ENCODE measurements at regions not wholly inside any gene's neighbourhood (a gene's known extent, or its start where the extent isn't known, plus 50 kb on each side); places are given as distances from the start of the nearest gene placed in this dataset.
"Not testable (repeated sequence)": the region's sequence is repeated elsewhere in the genome, so short reads cannot be mapped to it uniquely, and the experiment has no call there.

DNA sequence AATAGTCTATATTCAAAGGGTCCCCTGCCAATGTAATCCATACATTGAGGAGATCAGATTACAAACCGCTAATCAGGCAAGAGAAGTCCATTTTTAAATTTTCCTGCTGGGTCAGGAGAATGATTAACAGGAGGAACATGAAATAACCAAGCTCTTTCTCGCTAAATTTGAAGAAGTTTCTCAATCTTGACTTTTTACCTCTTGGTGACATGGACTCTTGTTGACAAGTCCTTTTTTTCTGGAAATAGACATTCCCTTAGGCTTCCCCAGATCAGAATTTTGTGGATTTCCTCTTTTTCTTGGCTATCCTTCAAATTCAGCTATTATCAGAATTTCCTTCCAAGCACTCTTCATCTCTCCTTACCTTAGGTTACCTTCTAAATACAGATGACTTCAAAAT, 153.0 kb upstream of the LRATD1 start:
- Mint-ChIP-seq H3K27me3 (ENCODE audit: low read depth) (no peaks in the 10 kb centered on the region), H3K36me3 (ENCODE audit: low read depth) (no peaks in the 10 kb centered on the region), H3K9me3 (peaks cover 7% of the 10 kb centered on the region), H3K4me3 (no peak overlapping the region), H3K27ac (no peak overlapping the region), H3K4me1 (ENCODE audit: low read depth) (no peaks in the 10 kb centered on the region)
- intact Hi-C loops (cut with micrococcal nuclease) = no loop called here
- CTCF ChIA-PET = no interaction called here
- DNase-seq = no peak

DNA sequence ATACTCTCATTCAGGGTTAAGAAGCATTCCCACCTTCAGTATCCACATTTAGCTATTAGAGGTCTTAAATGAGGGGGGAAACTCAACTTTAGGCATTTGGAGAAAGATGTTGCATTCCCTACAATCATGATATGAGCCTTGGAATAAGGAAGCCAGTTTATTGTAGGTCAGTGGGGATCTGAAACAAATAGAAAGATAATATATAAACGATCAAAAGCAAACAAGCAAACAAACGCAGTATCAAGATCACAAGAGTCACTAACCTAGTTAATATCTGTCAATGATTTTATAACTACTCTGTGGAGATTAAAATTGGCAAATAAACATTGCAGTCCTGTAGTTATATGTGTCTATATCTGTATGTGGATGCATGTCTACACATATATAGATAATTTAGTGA, 152.4 kb upstream of the LRATD1 start:
- no peak for DNase-seq
- CTCF ChIA-PET = no interaction called here
- no peaks in the 10 kb centered on the region for H3K36me3 Mint-ChIP-seq (ENCODE audit: low read depth)
- H3K4me1 Mint-ChIP-seq (ENCODE audit: low read depth) = no peaks in the 10 kb centered on the region
- no peak overlapping the region for H3K27ac Mint-ChIP-seq
- H3K9me3 Mint-ChIP-seq = peaks cover 7% of the 10 kb centered on the region
- H3K4me3 Mint-ChIP-seq = no peak overlapping the region
- intact Hi-C loops (cut with micrococcal nuclease) = no loop called here
- no peaks in the 10 kb centered on the region for H3K27me3 Mint-ChIP-seq (ENCODE audit: low read depth)

DNA sequence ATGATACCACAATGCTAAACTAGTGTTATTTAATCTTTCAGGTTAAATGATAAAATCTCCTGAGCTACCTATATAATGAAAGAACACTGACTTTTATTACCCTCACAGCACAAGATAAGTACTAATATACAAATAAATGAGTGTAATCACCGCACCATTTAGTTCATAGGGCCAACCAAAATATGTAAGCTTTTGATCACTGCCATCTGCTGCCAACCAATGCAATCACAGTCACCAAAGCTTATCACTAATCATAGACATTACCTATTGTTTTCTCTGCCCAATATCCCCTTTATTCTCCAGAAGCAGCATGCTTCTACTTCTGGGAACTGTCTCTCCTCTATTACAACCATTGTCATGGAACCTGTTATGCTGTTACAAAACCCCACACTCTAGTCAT, 151.6 kb upstream of the LRATD1 start:
- H3K36me3 Mint-ChIP-seq (ENCODE audit: low read depth) = no peaks in the 10 kb centered on the region
- no peak for DNase-seq

DNA sequence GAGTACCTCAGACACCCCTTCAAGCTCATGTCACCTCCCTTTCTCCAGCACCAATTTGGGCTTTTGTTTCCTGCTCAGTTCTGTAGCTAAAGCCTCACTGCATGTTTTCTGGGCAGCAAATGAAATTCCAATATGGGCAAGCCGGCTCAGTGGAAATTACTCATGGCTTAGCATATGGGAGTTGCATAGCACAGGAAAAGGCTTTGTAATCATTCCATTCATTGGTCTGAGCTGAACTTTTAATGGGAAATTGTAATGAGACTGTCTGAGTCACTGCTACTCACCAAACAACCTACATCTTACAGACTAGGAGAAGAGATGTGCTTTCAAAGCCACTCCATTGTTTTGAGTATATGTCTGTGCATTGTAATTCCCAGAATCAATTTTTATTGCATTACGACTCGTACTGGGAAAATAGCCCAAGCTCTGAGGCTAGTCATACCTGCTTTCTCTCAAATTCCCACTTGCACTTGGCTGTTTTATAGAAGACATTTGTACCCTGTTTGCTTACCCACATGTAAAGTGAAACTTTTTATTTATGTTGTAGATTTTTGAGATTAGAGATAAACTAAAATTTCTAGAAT, 139.5 kb upstream of the LRATD1 start:
- Mint-ChIP-seq H3K36me3 (ENCODE audit: low read depth) (no peaks in the 10 kb centered on the region), H3K9me3 (peaks cover 2% of the 10 kb centered on the region), H3K27ac (no peak overlapping the region), H3K4me1 (ENCODE audit: low read depth) (no peaks in the 10 kb centered on the region), H3K4me3 (no peak overlapping the region), H3K27me3 (ENCODE audit: low read depth) (no peaks in the 10 kb centered on the region)
- CTCF ChIA-PET = no interaction called here
- DNase-seq = no peak
- intact Hi-C loops (cut with micrococcal nuclease) = no loop called here

More for the DNA sequence above, 151.6 kb upstream of the LRATD1 start:
- intact Hi-C loops (cut with micrococcal nuclease) = no loop called here
- CTCF ChIA-PET = no interaction called here
- H3K9me3 Mint-ChIP-seq = peaks cover 10% of the 10 kb centered on the region
- no peaks in the 10 kb centered on the region for H3K4me1 Mint-ChIP-seq (ENCODE audit: low read depth)
- H3K4me3 Mint-ChIP-seq = no peak overlapping the region
- H3K27me3 Mint-ChIP-seq (ENCODE audit: low read depth) = no peaks in the 10 kb centered on the region
- H3K27ac Mint-ChIP-seq = no peak overlapping the region

DNA sequence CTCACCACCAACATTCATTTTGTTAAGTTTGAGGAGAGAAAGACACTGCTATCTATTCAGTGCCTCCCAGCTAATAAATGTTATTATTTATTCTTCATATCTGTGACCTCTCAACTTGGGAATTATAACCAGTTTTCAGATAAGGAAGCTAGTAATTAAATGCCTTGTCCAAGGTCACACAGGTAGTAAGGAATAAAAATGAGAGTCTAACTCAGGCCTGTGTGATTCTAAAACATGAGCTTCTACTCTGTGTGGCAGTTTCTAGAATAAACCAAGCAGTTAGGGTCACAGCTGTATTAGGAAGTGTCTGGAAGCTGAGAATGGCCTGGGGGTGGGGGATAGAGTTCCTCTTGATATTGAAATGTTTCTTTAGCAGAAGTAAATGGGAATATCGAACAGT, 137.8 kb upstream of the LRATD1 start:
- Mint-ChIP-seq H3K36me3 (ENCODE audit: low read depth) (no peaks in the 10 kb centered on the region), H3K4me1 (ENCODE audit: low read depth) (no peaks in the 10 kb centered on the region), H3K27me3 (ENCODE audit: low read depth) (no peaks in the 10 kb centered on the region), H3K27ac (no peak overlapping the region), H3K4me3 (no peak overlapping the region), H3K9me3 (no peaks in the 10 kb centered on the region)
- no peak for DNase-seq
- CTCF ChIA-PET = no interaction called here
- intact Hi-C loops (cut with micrococcal nuclease) = no loop called here

DNA sequence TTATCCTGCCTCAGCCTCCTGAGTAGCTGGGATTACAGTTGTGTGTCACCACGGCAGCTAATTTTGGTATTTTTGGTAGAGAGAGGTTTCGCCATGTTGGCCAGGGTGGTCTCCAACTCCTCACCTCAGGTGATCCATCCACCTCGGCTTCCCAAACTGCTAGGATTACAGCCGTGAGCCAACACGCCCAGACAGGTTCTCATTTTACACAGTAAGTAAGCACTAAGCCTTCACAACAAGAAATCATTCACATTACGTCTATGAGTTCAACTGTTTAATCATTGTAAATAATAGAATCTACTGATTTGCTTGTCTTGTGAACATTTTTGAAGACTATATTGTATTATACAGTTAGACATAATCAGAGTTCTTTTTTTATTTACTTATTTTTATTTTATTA, 131.5 kb upstream of the LRATD1 start:
- intact Hi-C loops (cut with micrococcal nuclease) = no loop called here
- no peak for DNase-seq
- CTCF ChIA-PET = no interaction called here
- H3K4me3 Mint-ChIP-seq = no peak overlapping the region
- no peaks in the 10 kb centered on the region for H3K36me3 Mint-ChIP-seq (ENCODE audit: low read depth)
- H3K4me1 Mint-ChIP-seq (ENCODE audit: low read depth) = no peaks in the 10 kb centered on the region
- peaks cover 4% of the 10 kb centered on the region for H3K9me3 Mint-ChIP-seq
- no peaks in the 10 kb centered on the region for H3K27me3 Mint-ChIP-seq (ENCODE audit: low read depth)
- no peak overlapping the region for H3K27ac Mint-ChIP-seq

DNA sequence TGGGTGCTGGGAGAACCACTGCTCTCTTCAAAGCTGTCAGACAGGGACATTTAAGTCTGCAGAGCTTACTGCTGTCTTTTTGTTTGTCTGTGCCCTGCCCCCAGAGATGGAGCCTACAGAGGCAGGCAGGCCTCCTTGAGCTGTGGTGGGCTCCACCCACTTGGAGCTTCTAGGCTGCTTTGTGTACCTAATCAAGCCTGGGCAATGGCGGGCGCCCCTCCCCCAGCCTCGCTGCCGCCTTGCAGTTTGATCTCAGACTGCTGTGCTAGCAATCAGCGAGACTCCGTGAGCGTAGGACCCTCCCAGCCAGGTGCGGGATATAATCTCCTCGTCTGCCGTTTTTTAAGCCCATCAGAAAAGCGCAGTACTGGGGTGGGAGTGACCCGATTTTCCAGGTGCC, 125.6 kb upstream of the LRATD1 start:
- H3K27me3 Mint-ChIP-seq (ENCODE audit: low read depth); H3K4me3 Mint-ChIP-seq; CTCF ChIA-PET; H3K27ac Mint-ChIP-seq; H3K36me3 Mint-ChIP-seq (ENCODE audit: low read depth); intact Hi-C loops (cut with micrococcal nuclease); H3K4me1 Mint-ChIP-seq (ENCODE audit: low read depth); H3K9me3 Mint-ChIP-seq; DNase-seq: not testable (repeated sequence)

DNA sequence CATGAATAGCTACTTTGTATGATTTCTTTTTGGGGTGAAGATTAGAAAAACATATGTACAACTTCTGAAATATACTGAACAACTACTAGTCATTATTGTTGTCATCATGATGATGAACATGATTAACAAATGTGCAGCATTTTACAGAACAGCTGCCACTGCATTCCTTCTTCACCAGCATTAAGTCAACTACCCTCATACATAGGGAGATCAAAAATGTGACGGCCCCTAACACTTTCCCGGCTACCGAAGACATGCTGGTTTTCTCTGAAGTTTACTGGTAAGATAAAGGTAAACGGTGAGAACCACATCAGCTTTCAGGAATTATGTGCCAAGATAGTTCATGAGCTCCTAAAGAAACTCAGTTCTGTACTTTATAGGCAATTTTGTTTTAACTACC, 121.0 kb upstream of the LRATD1 start:
- Mint-ChIP-seq H3K36me3 (ENCODE audit: low read depth) (no peaks in the 10 kb centered on the region), H3K4me1 (ENCODE audit: low read depth) (no peaks in the 10 kb centered on the region), H3K27ac (no peak overlapping the region), H3K9me3 (peaks cover 5% of the 10 kb centered on the region), H3K4me3 (no peak overlapping the region), H3K27me3 (ENCODE audit: low read depth) (no peaks in the 10 kb centered on the region)
- intact Hi-C loops (cut with micrococcal nuclease) = no loop called here
- no peak for DNase-seq
- CTCF ChIA-PET = no interaction called here

DNA sequence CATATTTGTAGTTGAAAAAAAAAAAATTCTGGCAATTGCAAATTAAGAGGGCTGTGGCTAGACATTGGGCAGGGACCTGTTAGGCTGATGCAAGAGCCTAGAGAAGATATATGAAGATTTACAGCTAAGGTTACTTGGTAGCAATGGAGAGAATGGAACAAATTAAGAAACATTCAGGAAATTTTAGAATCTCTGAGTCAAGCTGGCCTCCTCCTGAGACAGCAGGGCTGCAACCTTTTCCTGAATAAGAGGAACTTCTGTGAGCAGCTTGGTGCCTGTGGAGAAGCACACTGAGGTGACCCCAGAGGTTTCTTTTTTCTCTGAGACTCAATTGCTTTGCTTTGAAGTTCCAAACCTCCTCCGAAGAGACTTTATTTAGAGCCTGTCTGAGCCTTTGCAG, 118.6 kb upstream of the LRATD1 start:
- no peak for DNase-seq
- H3K36me3 Mint-ChIP-seq (ENCODE audit: low read depth) = no peaks in the 10 kb centered on the region
- peaks cover 9% of the 10 kb centered on the region for H3K9me3 Mint-ChIP-seq
- H3K27ac Mint-ChIP-seq = no peak overlapping the region
- H3K27me3 Mint-ChIP-seq (ENCODE audit: low read depth) = peaks cover 2% of the 10 kb centered on the region
- CTCF ChIA-PET = no interaction called here
- no peak overlapping the region for H3K4me3 Mint-ChIP-seq
- intact Hi-C loops (cut with micrococcal nuclease) = no loop called here
- no peaks in the 10 kb centered on the region for H3K4me1 Mint-ChIP-seq (ENCODE audit: low read depth)

DNA sequence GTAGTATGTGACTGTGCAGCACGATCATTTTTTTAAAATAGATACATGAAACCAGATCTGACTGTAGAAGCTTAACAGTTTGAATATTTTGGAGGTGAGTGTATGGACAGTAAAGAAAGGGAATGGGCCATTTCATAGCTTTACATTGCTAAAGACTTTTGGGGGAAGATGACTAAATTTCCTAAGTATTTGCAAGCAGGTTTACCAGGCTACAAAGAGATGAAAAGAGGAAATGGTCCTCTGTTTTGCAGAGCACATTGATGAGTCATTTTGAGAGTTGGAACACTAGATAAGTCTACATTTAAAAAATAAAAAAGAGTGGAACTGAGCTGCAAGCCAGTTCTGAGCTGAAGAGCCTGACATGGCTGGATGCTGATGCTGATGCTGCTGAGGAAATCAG, 115.7 kb upstream of the LRATD1 start:
- DNase-seq = no peak
- no peaks in the 10 kb centered on the region for H3K36me3 Mint-ChIP-seq (ENCODE audit: low read depth)
- CTCF ChIA-PET = interaction anchor here (0.6 to 0.7 kb wide), 2 partner anchors 166 to 192 kb away, joined by 3 to 4 read pairs; no protein-coding TSS in a partner anchor
- intact Hi-C loops (cut with micrococcal nuclease) = no loop called here
- no peak overlapping the region for H3K27ac Mint-ChIP-seq
- no peaks in the 10 kb centered on the region for H3K4me1 Mint-ChIP-seq (ENCODE audit: low read depth)
- H3K9me3 Mint-ChIP-seq = peaks cover 4% of the 10 kb centered on the region
- no peak overlapping the region for H3K4me3 Mint-ChIP-seq
- H3K27me3 Mint-ChIP-seq (ENCODE audit: low read depth) = peaks cover 2% of the 10 kb centered on the region

DNA sequence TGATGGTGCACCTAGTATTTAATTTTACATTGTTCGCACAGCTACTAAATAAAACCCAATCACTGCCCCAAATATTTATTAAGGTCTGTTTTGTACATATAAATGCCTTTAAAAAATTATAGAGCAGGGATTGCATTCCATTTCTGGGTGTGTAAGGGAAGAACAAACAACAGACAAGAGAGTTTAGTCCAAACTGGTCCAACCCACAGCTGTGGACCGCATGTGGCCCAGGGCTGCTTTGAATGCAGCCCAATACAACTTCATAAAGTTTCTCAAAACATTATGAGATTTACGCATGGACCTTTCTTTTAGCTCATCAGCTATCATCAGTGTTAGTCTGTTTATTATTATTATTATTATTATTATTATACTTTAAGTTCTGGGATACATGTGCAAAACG, 114.8 kb upstream of the LRATD1 start:
- Mint-ChIP-seq H3K9me3 (peaks cover 4% of the 10 kb centered on the region), H3K4me1 (ENCODE audit: low read depth) (no peaks in the 10 kb centered on the region), H3K4me3 (no peak overlapping the region), H3K36me3 (ENCODE audit: low read depth) (no peaks in the 10 kb centered on the region), H3K27me3 (ENCODE audit: low read depth) (peaks cover 2% of the 10 kb centered on the region), H3K27ac (no peak overlapping the region)
- no peak for DNase-seq
- intact Hi-C loops (cut with micrococcal nuclease) = no loop called here
- CTCF ChIA-PET = no interaction called here

DNA sequence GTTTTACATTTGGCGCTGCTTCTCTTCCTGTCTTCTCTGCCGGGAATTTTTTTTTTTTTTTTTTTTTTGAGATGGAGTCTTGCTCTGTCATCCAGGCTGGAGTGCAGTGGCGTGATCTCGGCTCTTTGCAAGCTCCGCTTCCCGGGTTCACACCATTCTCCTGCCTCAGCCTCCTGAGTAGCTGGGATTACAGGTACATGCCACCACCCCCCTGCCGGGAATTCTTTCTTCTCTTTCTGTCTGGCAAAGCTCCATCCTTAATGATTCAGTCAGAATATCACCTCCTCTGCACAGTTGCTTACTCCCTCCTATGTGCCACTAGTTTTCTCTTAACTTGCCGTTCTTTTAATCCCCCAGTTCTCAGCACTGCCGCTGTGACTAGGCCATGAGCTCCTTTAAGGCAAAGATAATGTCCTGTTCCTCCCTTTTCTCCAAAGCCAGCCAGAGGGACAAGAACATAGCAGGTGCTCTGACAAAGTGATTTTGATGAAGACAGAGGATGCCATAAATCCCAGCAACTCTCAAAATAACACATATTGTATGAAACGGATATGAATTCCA, 112.1 kb upstream of the LRATD1 start:
- peaks cover 4% of the 10 kb centered on the region for H3K9me3 Mint-ChIP-seq
- H3K4me1 Mint-ChIP-seq (ENCODE audit: low read depth) = no peaks in the 10 kb centered on the region
- no peak overlapping the region for H3K27ac Mint-ChIP-seq
- CTCF ChIA-PET = no interaction called here
- H3K4me3 Mint-ChIP-seq = no peak overlapping the region
- H3K27me3 Mint-ChIP-seq (ENCODE audit: low read depth) = peaks cover 2% of the 10 kb centered on the region
- no peaks in the 10 kb centered on the region for H3K36me3 Mint-ChIP-seq (ENCODE audit: low read depth)
- intact Hi-C loops (cut with micrococcal nuclease) = no loop called here
- DNase-seq = no peak

DNA sequence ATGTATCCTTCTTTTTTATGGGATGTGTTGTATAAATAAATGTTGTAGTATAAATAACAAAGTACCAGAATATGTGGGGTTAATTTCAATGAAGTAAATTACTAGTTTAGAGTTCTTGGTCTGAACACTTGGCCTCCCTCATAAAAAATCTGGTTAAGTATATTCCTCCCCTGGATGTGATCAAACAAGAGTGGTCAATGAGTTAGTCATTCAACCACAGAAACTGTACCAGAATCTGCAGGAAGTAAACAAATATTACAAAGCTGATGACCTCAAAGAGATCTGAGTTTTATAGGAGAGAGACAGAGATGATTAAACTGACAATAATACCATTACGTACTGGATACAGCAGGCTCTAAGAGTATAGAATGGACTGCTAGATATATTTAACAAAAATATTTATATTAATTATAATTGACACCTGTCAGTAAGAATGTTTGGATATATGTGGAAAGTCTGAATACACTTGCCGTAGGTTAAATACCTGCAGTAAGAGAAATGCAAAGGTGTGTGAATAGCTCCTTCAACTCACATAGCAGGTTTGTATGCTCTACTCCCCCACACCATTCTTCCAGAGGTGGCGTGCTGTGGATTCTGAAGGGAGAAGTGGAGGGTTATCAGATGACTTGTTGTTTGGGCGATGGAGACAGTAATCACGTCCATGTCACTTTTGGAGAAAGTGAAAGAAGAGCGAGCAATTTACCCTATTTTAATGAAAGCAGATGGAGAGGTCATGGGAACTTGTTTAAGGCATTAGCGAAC, 108.3 kb upstream of the LRATD1 start:
- Mint-ChIP-seq H3K9me3 (peaks cover 1% of the 10 kb centered on the region), H3K4me1 (ENCODE audit: low read depth) (no peaks in the 10 kb centered on the region), H3K4me3 (no peak overlapping the region), H3K27me3 (ENCODE audit: low read depth) (no peaks in the 10 kb centered on the region), H3K27ac (no peak overlapping the region), H3K36me3 (ENCODE audit: low read depth) (no peaks in the 10 kb centered on the region)
- CTCF ChIA-PET = no interaction called here
- no peak for DNase-seq
- intact Hi-C loops (cut with micrococcal nuclease) = no loop called here

Data from activated naive CD4-positive, alpha-beta T cell treated with anti-CD3 and anti-CD28 coated beads for 36 hours (primary cell).